ENCODE measurements at regions not wholly inside any gene's neighbourhood (a gene's known extent, or its start where the extent isn't known, plus 50 kb on each side); places are given as distances from the start of the nearest gene placed in this dataset.
"Not testable (repeated sequence)": the region's sequence is repeated elsewhere in the genome, so short reads cannot be mapped to it uniquely, and the experiment has no call there.

DNA sequence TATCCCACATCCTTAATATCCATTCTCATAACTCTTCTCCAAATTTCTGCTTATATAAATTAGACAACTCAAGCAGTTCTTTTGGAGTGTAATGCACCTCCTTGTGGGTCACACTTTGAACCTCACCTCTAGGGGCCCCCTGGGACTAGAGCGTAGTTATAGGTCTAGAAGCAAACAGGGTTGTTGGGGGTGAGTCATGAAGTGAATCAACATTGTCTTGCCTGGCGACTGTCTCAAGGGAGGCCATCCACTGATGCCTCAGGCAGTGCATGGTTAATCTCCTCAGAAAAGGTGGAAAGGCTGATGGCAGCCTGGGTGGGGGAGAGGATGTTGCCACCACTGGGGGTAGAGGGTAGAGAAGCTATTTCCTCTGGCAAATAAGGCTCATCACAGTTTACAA is 129.1 kb downstream of the TNFRSF21 start:
- H3K4me3 ChIP-seq: no peak overlapping the region
- H3K27ac ChIP-seq: no peak overlapping the region
- TF ChIP-seq, protein P1, sequence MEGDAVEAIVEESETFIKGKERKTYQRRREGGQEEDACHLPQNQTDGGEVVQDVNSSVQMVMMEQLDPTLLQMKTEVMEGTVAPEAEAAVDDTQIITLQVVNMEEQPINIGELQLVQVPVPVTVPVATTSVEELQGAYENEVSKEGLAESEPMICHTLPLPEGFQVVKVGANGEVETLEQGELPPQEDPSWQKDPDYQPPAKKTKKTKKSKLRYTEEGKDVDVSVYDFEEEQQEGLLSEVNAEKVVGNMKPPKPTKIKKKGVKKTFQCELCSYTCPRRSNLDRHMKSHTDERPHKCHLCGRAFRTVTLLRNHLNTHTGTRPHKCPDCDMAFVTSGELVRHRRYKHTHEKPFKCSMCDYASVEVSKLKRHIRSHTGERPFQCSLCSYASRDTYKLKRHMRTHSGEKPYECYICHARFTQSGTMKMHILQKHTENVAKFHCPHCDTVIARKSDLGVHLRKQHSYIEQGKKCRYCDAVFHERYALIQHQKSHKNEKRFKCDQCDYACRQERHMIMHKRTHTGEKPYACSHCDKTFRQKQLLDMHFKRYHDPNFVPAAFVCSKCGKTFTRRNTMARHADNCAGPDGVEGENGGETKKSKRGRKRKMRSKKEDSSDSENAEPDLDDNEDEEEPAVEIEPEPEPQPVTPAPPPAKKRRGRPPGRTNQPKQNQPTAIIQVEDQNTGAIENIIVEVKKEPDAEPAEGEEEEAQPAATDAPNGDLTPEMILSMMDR (IDR thresholded peaks at IDR 0.05): no peak
- DNase-seq (ENCODE audit: low spot score): no peak

DNA sequence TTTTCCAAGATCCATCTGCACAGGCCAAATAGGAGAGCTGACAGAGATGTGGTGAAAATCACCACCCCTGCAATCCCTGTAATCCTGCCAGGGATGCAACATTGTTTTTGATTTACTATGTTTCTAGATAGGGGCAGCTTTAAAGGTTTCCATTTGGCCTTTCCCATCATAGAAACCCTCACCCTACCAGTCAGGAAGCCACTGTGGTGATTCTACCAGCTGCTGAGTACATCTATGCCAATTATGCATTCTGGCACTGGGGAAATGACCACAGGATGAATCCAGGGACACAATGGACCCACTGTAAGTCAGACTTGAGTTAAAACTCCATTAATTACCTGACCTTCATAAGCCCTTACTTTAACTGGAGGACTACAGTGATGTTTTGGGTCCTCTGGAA is 130.4 kb downstream of the TNFRSF21 start:
- Histone ChIP-seq H3K27ac (no peak overlapping the region), H3K4me3 (no peak overlapping the region)
- TF ChIP-seq, protein P1 (IDR thresholded peaks at IDR 0.05): no peak
- DNase-seq (ENCODE audit: low spot score): no peak

DNA sequence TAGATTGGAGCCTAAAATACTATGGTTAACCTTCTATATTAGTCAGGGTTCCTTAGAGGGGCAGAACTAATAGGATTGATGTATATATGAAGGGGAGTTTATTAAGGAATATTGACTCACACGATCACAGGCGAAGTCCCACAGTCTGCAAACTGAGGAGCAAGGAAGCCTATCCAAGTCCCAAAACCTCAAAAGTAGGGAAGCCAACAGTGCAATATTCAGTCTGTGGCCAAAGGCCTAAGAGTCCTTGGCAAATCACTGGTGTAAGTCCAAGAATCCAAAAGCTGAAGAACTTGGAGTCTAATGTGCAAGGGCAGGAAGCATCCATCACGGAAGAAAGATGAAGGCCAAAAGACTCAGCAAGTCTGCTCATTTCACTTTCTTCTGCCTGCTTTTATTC is 133.5 kb upstream of the ADGRF1 start:
- no peak for DNase-seq (ENCODE audit: low spot score)
- no peak overlapping the region for H3K27ac ChIP-seq
- TF ChIP-seq, protein P1 (IDR thresholded peaks at IDR 0.05): no peak

DNA sequence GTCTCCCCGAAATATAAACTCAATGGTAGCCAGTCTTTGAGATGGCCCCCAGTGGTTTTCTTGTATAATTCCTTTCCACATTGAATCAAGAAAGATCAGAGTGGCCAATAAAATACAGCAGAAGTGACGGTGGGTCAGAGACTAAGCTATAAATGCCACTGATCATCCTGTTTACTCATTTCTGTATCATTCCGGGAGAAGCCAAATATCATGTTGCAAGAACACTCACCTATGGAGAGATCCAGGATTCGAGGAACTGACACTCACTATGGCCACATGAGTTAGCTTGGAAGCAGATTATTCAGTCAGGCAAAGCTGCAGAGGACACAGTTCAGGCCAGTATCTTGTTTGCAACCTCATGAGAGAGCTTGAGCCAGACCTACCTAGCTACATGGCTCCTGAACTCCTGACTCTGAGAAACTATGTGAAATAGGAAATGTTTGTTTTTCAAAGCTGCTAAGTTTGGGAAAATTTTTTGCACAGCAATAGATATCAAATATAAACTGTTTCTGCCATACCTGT is 132.4 kb upstream of the ADGRF1 start:
- TF ChIP-seq, protein P1 (IDR thresholded peaks at IDR 0.05): no peak
- DNase-seq (ENCODE audit: low spot score): no peak
- no peak overlapping the region for H3K4me3 ChIP-seq
- no peak overlapping the region for H3K27ac ChIP-seq

More for the DNA sequence above, 133.5 kb upstream of the ADGRF1 start:
- no peak overlapping the region for H3K4me3 ChIP-seq

DNA sequence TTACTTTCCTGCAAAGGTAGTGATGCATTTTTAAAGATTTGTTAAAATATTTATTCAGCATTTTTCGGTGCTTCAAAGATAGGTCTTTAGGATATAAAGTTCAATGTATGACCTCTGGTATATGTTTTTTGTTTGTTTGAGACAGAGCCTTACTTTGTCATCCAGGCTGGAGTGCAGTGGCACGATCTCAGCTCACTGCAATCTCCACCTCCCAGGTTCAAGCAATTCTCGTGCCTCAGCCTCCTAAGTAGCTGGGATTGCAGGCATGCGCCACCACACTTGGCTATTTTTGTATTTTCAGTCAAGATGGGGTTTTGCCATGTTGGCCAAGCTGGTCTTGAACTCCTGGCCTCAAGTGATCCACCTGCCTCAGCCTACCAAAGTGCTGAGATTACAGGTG is 131.9 kb upstream of the ADGRF1 start:
- H3K4me3 ChIP-seq; DNase-seq (ENCODE audit: low spot score); H3K27ac ChIP-seq: not testable (repeated sequence)

DNA sequence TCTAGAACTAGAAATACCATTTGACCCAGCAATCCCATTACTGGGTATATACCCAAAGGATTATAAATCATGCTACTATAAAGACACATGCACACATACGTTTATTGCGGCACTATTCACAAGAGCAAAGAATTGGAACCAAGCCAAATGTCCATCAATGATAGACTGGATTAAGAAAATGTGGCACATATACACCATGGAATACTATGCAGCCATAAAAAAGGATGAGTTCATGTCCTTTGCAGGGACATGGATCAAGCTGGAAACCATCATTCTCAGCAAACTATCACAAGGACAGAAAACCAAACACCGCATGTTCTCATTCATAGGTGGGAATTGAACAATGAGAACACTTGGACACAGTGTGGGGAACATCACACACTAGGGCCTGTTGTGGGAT is 131.0 kb upstream of the ADGRF1 start:
- not testable (repeated sequence) for H3K4me3 ChIP-seq; DNase-seq (ENCODE audit: low spot score); H3K27ac ChIP-seq

DNA sequence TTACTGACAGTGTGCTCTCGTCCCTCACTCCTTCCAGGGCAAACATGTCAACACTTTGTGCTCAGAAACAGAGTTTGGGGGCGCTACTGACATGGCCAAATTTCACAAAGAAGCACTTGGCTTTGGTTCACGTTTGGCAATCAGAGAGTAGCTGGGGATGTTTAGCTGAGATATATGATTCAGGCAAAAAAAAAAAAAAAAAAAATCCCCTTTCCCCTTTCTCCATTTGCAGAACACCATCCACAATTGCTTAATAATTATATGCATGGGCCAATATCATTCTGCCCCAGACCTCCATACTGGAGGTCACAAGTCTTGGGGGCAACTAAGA is 128.4 kb upstream of the ADGRF1 start:
- H3K4me3 ChIP-seq: no peak overlapping the region
- DNase-seq (ENCODE audit: low spot score): no peak
- peak overlapping the region in 1 of 2 donors; percentile 48 for H3K27ac ChIP-seq
- TF ChIP-seq, protein P1 (IDR thresholded peaks at IDR 0.05): no peak

DNA sequence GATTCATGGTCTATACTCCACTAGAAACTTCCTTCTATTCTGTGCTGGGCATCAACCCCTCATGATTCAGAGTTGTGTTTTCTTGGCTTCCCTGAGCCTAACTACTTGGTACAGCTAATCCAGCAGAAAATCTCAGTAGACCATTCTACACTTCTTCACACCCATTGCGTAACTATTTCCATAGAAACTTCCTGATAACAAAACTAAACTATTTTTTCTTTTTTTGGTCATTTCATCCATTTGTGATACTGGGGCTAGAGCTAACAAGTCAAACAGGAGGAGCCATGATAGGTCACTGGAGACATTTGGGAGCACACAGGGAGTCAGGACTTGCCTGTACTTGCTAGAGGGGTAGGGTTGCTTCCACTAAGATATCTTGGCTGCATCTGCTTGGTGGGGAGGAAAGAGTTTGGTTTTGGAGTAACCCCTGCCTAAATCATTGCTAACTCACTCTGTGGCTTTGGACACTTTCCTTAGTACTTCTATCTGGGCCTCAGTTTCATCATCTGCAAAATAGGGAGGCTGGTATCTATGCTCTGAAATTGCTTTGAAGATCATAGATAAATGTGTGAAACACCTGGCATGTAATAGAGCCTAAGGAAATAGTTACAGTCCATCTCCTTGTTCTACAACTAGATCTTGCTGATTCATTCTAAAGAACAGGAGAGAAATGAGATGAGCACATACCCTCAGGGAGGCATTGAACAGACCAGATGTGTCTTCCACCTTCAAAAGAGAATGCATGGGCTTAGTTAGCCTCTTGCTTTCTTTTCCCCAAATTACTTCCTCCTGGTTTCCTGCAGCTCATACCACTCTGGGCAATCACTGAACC is 127.9 kb upstream of the ADGRF1 start:
- H3K27ac ChIP-seq: peak overlapping the region in 1 of 2 donors; percentile 48
- TF ChIP-seq, protein P1 (IDR thresholded peaks at IDR 0.05): no peak
- DNase-seq (ENCODE audit: low spot score): no peak
- H3K4me3 ChIP-seq: no peak overlapping the region

Measured in coronary artery (tissue), 2 donors.